Activated gamma-delta T cell treated with anti-CD3 and anti-CD28 coated beads, Interleukin-2, amount 50 U/mL, for 16 hours (primary cell): ENCODE measurements at regions not wholly inside any gene's neighbourhood (a gene's known extent, or its start where the extent isn't known, plus 50 kb on each side); places are given as distances from the start of the nearest gene placed in this dataset.
"Not testable (repeated sequence)": the region's sequence is repeated elsewhere in the genome, so short reads cannot be mapped to it uniquely, and the experiment has no call there.

Source experiments
- DNase-seq: peaks from one replicate; pipeline ENCODE4 v3.0.0-alpha.2; 2020; ENCODE audit warnings: low read depth

DNA sequence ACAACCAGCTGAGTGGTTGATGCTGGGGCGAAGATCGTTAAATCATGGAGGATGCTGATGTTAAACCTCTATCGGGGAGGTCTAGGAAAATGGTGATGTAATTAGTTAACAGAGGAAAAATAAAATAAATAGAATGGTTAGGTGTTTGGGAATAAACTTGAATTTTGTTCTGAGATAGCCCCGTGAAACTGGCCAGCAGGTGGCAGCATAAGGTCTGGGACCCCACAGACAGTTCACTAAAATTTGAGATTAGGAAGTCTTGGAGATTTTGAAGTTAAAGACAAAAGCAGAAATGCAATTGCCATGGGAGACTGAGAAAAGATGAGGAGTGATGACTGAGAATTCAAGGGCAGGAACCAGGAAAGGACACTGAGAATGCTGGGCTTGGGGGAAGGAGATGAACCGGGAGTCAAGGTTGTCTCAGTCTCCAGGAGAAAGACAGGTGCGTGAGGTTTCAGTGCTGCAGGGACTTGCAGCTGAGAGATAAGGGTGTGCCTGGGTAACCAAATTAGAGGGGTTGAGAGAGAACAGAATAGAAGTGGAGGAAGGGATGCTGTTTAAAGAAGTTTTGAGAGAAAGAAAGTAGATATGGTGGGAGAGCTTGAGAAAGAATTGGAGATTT lies 248.0 kb downstream of the ZNF92 start:
- DNase-seq, result peak; percentile 6

DNA sequence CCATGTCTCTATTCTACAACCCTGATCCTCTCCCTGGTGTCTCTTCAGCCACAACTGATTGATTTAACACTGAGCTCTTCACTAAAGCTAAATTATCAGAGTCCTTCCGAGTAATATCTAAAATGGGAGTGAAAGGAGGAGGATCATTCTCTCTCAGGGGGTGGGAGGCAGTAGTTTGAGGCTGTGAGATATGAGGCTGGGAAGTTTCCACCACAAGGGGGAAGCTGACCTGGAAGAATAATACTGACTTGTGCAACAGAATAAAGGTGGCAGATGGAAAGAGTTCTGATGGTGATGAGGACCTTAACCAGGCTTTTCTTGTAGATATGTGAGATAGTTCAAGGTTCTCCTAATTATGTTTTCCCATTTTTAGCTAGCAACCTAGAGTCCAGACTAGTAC lies 241.6 kb upstream of the VKORC1L1 start:
- DNase-seq, result not testable (repeated sequence)

DNA sequence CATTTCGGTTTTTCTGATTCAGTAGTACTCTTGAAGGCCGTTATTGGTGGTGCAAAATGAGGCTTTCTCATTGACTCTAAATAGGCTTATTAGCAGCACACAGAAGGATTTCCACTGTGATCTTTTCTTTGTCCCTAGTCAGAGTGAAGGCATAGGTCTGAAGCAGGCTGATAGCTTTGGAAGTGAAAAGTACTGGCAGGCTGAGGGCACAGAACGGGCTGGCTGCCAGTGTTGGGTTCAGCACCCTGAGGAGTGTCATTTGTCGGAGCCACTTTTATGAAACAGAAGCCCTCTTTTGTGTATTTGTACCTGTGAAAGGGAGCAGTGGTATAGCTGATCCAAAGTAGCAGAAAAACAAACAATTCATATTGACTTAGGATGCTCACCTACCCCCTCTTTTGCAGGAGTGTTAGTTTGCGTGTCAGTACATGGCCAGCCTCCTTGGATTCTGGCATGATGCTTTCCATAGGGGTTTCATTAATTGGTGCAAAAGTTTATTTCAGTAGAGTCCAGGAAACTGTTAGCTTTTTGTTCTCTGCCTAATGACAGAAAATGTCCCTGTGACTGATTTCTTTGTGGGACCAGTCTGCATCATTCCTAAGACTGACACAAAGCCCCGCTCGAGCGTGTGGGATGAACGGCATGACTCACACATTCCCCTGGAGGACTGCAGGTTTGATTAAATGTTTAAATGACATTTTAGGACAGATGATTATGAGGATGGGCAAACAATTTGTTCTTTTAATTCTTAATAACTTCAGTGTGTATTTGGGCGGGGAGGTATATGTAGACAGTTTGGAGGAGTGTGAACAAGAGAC lies 239.1 kb upstream of the VKORC1L1 start:
- DNase-seq, result not testable (repeated sequence)

DNA sequence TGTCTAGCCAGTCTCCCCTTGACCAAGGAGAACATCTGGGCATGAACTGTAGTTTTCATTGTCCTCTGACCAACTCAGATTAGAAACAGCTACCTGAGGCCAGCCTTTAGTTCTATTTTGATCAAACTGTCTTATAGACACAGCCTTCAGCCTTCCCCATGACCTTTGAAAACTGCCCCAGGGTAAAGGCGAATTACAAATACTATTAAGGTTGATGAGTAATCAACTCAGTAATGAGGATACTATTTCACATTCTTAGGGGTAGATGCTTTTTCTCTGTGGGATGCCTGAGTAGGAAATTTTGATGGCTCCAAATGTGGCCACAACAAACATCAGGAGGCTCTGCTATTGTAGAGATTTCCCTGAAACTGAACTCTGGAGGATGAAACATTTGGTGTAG lies 234.0 kb upstream of the VKORC1L1 start:
- DNase-seq, result not testable (repeated sequence)

DNA sequence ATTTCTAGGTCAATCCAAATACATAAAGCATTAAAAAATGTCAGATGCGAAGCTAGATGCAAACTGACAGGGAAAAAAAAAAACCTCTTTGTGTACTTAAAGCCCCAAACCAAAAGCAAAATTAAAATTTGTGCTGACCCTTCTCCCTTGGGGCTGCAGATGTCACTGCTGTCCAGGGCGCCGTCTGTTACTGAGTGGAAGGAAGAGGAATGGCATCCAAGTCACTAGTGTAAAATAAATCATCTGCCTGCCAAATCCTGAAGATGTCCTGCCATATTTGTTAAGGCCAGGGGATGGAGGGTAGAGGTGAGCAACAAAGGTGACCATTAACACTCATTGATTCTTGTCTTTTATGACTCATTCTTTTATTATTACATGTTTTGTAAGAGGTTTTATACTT lies 233.2 kb upstream of the VKORC1L1 start:
- not testable (repeated sequence) for DNase-seq

DNA sequence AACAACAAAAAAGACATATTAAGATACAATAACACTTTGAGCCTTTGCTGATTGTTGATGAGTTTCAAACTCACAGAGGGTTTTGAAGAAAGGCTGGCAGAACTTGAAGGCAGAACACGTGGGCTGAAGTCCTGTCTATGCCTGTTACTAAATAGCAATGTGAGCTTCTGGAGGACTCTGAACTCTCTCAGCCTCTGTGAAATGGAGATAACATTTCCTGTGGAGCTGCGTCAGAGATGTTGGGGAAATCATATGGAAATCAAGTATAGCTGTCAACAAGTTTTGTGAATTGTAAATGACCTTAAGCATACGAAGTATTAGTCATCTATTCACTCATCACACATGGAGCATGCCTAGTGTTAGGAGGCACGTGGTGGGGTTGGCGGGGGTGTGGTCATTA lies 229.4 kb upstream of the VKORC1L1 start:
- not testable (repeated sequence) for DNase-seq

DNA sequence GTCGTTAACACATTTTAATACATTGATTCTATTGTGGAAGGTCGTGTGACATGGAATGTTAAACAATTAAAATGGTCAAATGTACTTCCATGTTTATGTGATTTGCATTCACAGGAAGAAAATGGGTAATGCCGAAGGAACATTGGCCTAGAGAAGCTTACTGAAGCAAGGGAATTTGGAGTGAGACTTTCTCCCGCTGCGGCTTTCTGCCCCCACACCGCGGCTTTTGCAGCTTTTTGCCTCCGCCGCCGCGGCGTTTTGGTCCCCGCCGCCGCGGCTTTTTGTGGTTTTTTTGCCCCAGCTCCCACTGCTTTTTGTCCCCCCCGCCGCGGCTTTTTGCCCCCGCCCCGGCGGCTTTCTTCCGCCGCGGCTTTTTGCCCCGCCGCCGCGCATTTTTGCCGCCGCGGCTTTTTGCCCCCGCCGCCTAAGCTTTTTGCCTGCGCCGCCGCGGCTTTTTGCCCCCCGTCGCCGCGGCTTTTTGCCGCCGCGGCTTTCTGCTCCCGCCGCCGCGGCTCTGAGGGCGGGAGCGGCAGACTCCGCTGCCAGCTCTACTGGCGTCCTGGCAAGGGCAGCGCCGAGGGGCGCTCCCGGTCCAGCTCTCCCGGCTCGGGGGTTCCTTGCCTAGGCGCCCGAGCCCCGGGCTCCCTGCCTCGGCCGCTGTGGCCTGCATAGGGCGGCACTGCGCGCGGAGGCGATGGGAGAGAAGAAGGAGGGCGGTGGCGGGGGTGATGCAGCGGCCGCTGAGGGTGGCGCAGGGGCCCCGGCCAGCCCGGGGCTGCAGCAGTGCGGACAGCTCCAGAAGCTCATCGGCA lies 225.5 kb upstream of the VKORC1L1 start:
- not testable (repeated sequence) for DNase-seq

DNA sequence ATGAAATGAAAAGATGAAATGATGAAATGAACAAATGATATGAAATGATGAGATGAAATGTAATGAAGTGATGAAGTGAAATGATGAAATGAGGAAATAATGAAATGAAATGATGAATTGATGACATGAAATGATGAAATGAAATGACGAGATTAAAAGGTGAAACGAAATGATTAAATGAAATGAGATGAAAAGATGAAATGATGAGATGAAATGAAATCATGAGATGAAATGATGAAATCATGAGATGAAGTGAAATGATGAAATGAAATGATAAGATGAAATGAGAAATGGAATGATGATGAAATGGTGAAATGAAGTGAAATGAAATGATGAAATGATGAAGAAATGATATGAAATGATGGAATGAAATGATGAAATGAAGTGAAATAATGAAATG lies 221.7 kb upstream of the VKORC1L1 start:
- not testable (repeated sequence) for DNase-seq

DNA sequence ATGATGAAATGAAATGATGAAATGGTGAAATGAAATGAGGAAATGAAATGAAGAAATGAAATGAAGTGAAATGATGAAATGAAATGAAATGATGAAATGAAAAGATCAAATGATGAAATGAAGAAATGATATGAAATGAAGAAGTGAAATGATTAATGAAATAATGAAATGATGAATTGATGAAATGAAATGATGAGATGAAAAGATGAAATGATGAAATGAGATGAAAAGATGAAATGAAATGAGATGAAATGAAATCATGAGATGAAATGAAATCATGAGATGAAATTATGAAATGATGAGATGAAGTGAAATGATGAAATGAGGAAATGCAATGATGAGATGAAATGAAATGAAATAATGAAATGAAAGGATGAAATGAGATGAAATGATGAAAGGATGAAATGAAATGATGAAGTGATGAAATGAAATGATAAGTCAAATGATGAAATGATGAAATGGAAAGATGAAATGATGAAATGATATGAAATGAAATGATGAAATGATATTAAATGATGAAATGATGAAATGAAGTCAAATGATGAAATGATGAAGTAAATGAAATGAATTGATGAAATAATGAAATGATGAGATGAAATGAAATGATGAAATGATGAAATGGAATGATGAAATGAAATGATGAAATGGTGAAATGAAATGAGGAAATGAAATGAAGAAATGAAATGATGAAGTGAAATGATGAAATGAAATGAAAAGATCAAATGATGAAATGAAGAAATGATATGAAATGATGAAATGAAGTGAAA lies 220.9 kb upstream of the VKORC1L1 start:
- DNase-seq, result not testable (repeated sequence)

DNA sequence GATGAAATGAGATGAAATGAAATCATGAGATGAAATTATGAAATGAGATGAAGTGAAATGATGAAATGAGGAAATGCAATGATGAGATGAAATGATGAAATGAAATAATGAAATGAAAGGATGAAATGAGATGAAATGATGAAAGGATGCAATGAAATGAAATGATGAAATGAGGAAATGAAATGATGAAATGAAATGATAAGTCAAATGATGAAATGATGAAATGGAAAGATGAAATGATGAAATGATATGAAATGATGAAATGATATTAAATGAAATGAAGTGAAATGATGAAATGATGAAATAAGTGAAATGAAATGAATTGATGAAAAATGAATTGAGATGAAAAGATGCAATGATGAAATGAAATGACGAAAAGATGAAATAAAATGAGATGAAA lies 220.2 kb upstream of the VKORC1L1 start:
- DNase-seq, result not testable (repeated sequence)

DNA sequence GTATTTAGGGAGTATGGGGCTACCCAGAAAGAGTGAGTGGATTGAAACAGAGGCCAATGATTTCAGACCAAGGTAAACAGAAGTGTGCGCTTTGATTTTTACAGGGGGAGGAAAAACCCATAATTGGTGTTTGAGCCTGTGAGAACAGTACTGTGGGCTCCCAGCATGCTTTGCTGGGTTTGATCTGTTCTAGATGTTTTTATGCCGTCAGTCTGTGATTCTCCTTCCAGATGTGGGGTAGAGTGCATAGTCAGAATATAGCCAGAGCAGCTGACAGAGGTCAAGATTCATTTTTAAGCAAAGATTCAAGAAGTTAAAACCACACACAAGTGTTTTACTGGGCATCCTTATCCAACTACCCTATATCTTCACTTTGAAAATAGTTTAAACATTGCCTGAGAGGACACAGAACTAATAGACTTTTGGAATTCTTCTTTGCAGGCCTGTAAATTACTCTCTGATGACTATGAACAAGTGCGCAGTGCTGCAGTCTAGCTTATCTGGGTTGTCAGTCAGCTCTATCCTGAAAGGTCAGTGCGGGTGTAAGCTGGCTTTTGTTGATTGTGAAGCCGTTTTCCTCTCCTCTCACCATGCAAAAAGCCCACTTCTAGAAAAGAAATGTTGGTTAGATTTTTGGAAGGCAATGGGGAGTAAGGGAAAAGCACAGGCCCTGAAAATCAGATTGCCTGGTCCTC lies 216.2 kb upstream of the VKORC1L1 start:
- not testable (repeated sequence) for DNase-seq

DNA sequence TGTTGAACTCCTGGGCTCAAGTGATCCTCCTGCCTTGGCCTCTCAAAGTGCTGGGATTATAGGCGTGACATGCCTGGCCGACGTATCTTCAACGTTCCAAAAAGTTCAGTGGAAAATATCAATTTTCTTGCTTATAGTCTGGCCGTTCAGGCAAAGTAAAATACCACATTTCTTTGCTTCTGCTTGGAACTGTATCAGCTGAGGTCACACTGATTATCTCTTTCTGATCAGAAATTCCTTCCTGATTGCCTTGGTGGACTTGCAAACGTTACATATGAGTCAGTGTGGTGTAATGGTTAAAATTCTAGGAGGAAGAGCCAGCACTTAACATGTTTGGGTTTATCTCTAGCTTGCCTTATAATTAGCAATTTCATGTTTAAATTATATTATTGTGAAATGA lies 189.5 kb upstream of the VKORC1L1 start:
- DNase-seq, result not testable (repeated sequence)

DNA sequence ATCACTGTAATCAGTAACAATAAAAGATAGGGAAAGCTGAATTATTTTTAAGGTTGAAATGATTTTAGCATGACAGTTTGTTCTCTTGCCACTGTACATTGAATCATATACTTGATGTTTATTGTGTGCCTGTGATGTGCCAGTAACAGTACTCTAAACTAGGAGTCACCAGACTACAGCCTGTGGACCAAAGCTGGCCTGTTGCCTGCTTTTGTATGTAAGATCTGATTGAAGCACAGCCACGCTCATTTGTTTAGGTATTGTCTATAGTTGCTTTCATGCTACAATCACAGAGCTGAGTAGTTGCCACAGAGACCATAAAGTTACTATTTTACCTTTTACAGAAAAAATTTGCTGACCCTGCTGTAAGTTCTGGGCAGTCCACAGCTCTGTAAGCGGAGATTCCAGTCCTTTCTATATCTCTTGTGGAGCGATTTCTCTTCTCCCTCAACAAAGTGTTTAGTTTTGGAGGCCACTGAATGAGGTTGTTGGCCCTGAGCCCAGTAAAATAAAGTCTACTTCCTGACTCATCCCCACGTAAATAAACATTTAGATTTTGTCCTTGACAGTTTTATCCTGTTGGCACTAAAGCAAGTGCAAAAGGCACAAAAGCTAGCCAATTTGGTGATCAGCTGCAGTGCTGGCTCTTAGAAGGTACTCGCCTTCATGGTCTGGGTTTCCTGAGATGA lies 173.7 kb upstream of the VKORC1L1 start:
- not testable (repeated sequence) for DNase-seq

DNA sequence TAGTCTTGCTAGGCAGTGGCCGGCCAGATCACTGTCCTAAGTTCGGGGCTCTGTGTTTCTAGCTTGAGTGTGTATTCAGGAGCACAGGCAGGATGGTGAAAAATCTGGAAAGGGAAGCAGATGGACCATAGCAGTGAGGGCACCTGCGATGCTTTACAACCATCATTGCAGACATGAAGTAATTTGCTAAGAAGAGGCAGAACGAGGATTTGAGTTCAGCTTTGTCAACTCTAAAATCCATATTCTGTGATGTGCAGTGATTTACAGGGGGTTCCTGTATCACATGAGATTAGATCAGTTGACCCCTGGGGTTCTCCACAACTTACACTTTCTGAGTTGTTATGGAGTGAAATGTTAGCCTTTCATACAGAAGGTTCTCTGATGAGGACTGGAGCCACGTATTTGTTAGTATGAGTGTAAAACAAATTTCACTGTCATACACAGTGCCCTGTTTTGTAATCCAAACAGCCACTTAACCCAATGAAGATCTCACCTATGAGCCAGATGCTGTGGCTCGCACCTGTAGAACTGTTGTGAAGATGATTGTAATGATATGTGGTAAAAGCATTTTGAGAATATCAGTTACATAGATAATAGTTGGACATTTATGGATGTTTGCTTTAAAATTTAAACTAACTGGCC lies 173.0 kb upstream of the VKORC1L1 start:
- not testable (repeated sequence) for DNase-seq

DNA sequence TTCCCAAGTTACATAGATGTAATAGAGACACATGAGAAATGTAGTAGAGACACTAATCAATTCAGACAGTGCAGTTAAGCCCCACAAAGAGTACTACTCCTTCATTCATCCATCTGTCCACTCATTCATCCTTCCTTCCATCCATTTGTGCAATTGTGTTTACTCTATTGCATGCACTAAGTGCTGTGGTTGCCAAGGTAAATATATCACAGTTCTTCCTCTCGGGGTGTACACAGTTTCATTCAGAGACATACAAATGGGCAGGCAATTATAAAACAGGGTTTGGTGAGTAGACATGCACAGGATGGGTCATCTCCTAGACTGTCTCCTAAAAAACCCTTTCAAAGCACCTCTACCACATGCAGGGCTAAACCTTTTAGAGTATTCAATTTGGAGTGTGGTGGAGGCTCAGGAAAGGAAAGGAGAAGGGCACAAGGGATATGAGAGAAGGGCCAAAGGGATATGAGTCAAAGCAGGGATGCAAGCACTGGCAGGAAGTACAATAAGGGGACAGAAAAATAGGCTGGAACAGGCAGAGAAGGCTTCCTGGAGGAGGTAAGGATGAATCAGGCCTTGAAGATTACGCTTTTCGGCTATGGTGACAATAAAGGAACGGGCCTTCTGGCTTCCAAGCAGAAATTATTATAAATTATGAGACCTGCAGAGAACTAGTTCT lies 153.6 kb upstream of the VKORC1L1 start:
- DNase-seq, result not testable (repeated sequence)

DNA sequence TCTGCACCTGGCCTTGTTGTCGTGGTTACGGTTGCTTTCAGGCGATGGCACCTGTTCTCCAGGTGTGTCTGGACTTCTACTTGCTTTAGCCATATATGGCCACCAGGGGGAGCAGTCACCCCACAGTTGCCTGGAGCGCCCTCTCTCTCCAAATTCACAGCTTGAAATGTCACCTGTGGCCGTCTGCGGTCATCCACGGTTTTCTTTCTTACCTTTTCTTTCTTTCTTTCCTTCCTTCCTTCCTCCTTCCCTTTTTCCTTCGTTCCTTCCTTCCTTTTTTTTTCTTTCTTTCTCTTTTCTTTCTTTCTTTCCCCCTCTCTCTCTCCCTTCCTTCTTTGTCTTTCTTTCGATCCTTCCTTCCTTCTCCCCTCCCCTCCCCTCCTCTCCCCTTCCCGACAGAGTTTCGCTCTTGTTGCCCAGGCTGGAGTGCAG lies 150.5 kb upstream of the VKORC1L1 start:
- peak; percentile 61 for DNase-seq

DNA sequence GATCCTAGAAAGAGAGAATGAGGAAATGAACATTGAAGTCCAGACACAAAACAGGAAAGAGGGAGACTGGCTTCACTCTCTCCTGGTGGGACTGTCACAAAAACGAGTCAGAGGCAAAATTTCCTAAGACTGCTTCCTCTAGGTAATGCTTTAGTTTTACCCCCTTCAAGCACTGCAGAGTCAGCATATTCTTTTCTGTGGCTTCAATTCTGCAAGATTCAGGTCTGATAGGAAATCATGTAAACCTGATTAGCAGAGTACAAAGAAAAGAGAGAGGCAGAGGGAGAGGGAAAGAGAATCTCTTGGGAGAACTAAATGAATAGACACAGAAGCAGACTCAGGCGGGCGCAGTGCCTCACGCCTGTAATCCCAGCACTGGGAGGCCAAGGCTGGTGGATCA lies 145.7 kb upstream of the VKORC1L1 start:
- not testable (repeated sequence) for DNase-seq

DNA sequence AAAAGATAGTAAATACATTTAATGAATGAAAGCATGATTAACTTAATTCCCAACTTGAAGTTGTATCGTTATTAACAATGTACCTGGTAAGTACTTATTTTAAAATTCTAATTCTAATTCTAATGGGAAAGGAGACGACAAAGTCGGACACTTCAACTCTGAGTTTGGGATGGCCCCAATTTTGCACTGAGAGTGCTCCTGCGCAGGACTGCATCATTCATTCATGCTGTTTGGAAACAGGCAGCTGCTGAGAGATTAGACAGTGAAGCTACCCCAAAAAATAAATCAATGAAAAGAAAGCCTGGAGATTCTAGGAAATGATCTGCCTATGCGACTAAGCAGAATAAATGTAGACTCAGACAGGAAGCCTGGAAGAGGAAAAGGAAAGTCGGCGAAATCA lies 141.7 kb upstream of the VKORC1L1 start:
- DNase-seq, result no peak

DNA sequence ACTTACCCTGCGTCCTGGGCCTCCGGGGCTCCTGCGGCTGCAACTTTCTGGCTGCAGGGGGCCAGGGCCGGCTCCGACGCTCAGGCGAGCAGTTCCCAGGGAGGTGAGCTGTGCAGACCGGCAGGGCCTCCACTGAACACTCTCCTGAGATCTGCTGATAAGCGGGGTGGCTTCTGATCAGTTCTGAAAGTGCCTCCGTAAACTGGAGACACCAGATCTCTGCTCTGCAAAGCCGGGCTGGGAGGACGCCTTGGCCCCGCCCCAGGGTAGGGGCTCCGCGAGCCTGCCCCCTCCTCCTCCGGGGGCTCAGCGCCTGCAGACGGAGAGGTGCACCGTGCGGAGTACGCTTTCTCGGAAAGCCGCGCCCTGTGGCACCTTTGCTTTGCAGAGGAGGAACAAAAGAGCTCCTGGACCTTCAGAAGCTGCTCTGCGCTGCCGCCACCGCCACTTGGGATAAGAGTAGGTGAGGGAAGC lies 141.3 kb upstream of the VKORC1L1 start:
- DNase-seq, result no peak
